ENCODE measurements at regions not wholly inside any gene's neighbourhood (a gene's known extent, or its start where the extent isn't known, plus 50 kb on each side); places are given as distances from the start of the nearest gene placed in this dataset.
"Not testable (repeated sequence)": the region's sequence is repeated elsewhere in the genome, so short reads cannot be mapped to it uniquely, and the experiment has no call there.

DNA sequence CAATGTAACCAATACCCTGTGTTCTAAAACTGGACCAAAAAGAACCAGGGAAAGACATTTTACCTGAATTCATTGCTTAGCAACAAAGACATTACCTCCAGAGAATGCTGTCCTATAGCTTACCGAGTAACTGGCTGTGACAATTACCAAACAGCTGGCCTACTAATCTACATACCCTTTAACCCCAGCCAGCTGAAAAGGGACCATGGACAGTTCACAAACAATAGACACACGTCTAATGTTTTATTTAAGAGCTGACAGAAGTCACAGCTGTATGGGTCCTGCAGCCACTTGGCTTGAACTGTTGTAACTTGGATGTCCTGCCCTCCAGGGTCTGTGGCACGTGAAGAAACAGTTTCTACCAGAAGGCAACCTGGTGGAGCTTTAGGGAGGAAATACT, 130.1 kb upstream of the EFEMP1 start:
- Histone ChIP-seq H3K9me3 (ENCODE audit: low read depth) (no peaks in the 10 kb centered on the region), H3K4me3 (no peak overlapping the region), H3K79me2 (ENCODE audit: low read depth) (no peaks in the 10 kb centered on the region), H3K9ac (no peak overlapping the region), H3K4me1 (peaks cover 19% of the 10 kb centered on the region), H3K27ac (no peak overlapping the region), H3K36me3 (no peaks in the 10 kb centered on the region), H2AFZ (replicated peaks) (no peak overlapping the region), H3K27me3 (no peaks in the 10 kb centered on the region), H3F3A (ENCODE audit: low read depth) (no peaks in the 10 kb centered on the region), H4K20me1 (ENCODE audit: low read depth) (no peaks in the 10 kb centered on the region), H3K4me2 (no peak overlapping the region)
- H3K4me1 Mint-ChIP-seq = peaks cover 8% of the 10 kb centered on the region
- TF ChIP-seq EZH2phosphoT487 (IDR thresholded peaks at IDR 0.05) = no peak
- TF ChIP-seq, protein P1, sequence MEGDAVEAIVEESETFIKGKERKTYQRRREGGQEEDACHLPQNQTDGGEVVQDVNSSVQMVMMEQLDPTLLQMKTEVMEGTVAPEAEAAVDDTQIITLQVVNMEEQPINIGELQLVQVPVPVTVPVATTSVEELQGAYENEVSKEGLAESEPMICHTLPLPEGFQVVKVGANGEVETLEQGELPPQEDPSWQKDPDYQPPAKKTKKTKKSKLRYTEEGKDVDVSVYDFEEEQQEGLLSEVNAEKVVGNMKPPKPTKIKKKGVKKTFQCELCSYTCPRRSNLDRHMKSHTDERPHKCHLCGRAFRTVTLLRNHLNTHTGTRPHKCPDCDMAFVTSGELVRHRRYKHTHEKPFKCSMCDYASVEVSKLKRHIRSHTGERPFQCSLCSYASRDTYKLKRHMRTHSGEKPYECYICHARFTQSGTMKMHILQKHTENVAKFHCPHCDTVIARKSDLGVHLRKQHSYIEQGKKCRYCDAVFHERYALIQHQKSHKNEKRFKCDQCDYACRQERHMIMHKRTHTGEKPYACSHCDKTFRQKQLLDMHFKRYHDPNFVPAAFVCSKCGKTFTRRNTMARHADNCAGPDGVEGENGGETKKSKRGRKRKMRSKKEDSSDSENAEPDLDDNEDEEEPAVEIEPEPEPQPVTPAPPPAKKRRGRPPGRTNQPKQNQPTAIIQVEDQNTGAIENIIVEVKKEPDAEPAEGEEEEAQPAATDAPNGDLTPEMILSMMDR (IDR thresholded peaks at IDR 0.05) = no peak
- H3K36me3 Mint-ChIP-seq = no peaks in the 10 kb centered on the region
- peak; percentile 71 for DNase-seq (ENCODE audit: low spot score)
- peaks cover 8% of the 10 kb centered on the region for H3K27me3 Mint-ChIP-seq (ENCODE audit: insufficient read depth, low read depth)
- H3K9me3 Mint-ChIP-seq = peaks cover 14% of the 10 kb centered on the region
- H3K27ac Mint-ChIP-seq = no peak overlapping the region
- no peak overlapping the region for H3K4me3 Mint-ChIP-seq

DNA sequence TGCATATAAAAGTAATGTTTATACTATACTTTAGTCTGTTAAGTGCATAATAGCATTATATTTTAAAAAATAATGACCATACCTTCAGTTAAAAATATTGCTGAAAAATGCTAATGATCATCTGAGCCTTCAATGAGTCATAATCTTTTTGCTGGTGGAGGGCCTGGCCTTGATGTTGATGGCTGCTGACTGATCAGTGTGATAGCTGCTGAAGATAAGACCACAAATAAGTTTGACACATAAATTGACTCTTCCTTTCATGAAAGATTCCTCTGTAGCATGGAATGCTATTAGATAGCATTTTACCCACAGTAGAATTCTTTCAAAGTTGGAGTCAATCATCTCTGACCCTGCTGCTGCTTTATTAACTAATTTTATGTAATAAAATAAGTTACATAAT, 128.4 kb upstream of the CCDC85A start:
- no peak overlapping the region for H3K27ac ChIP-seq
- no peaks in the 10 kb centered on the region for H3F3A ChIP-seq (ENCODE audit: low read depth)
- no peak overlapping the region for H3K9ac ChIP-seq
- no peak overlapping the region for H3K4me2 ChIP-seq
- Mint-ChIP-seq H3K9me3 (peaks cover 20% of the 10 kb centered on the region), H3K4me1 (peaks cover 8% of the 10 kb centered on the region), H3K4me3 (no peak overlapping the region), H3K27me3 (ENCODE audit: insufficient read depth, low read depth) (peaks cover 8% of the 10 kb centered on the region), H3K36me3 (no peaks in the 10 kb centered on the region), H3K27ac (no peak overlapping the region)
- no peak overlapping the region for H2AFZ ChIP-seq (replicated peaks)
- DNase-seq (ENCODE audit: low spot score) = no peak
- H3K4me1 ChIP-seq = peaks cover 10% of the 10 kb centered on the region
- no peaks in the 10 kb centered on the region for H3K79me2 ChIP-seq (ENCODE audit: low read depth)
- H3K36me3 ChIP-seq = no peaks in the 10 kb centered on the region
- H3K9me3 ChIP-seq (ENCODE audit: low read depth) = no peaks in the 10 kb centered on the region
- H3K27me3 ChIP-seq = no peaks in the 10 kb centered on the region
- H3K4me3 ChIP-seq = no peak overlapping the region
- TF ChIP-seq, protein P1 (IDR thresholded peaks at IDR 0.05) = no peak
- no peak for TF ChIP-seq EZH2 (IDR thresholded peaks at IDR 0.05)
- no peak for TF ChIP-seq EZH2phosphoT487 (IDR thresholded peaks at IDR 0.05)
- H4K20me1 ChIP-seq (ENCODE audit: low read depth) = no peaks in the 10 kb centered on the region

DNA sequence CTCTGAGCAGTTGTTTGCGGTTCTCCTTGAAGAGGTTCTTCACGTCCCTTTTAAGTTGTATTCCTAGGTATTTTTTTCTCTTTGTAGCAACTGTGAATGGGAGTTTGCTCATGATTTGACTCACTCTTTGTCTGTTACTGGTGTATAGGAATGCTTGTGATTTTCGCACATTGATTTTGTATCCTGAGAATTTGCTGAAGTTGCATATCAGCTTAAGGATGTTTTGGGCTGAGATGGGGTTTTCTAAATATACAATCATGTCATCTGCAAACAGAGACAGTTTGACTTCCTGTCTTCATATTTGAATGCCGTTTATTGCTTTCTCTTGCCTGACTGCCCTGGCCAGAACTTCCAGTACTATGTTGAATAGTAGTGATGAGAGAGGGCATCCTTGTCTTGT, 122.5 kb upstream of the CCDC85A start:
- not testable (repeated sequence) for H3K36me3 Mint-ChIP-seq; H3K27ac ChIP-seq; H3K79me2 ChIP-seq (ENCODE audit: low read depth); H3K4me3 ChIP-seq; H4K20me1 ChIP-seq (ENCODE audit: low read depth); H3K27me3 ChIP-seq; DNase-seq (ENCODE audit: low spot score); H2AFZ ChIP-seq (replicated peaks); H3K4me1 ChIP-seq; H3K4me2 ChIP-seq; H3K9me3 ChIP-seq (ENCODE audit: low read depth); H3K4me3 Mint-ChIP-seq; H3K9ac ChIP-seq; H3F3A ChIP-seq (ENCODE audit: low read depth); H3K27ac Mint-ChIP-seq; H3K36me3 ChIP-seq; H3K4me1 Mint-ChIP-seq; H3K27me3 Mint-ChIP-seq (ENCODE audit: insufficient read depth, low read depth)
- peaks cover 38% of the 10 kb centered on the region for H3K9me3 Mint-ChIP-seq

DNA sequence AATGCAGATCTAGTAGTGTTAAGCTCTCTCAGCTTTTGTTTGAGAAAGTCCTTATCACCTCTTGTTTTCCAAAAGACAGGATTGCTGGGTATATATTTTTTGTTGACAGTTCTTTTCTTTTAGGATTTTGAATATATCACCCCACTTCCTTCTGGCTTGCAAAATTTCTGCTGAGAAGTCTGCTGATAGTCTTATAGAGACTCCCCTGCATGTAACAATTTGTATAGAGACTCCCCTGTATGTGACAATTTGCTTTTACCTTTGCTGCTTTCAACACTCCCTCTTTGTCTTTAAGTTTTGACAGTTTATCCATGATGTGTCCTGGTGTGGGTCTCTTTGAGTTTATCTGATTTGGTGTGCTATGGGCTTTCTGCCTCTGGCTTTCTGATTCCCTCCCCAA, 115.0 kb upstream of the CCDC85A start:
- H3K27me3 Mint-ChIP-seq (ENCODE audit: insufficient read depth, low read depth) = peaks cover 3% of the 10 kb centered on the region
- Histone ChIP-seq H3K4me3 (no peak overlapping the region), H3K79me2 (ENCODE audit: low read depth) (no peaks in the 10 kb centered on the region), H3K36me3 (no peaks in the 10 kb centered on the region), H3K4me2 (no peak overlapping the region), H3K27me3 (no peaks in the 10 kb centered on the region), H4K20me1 (ENCODE audit: low read depth) (no peaks in the 10 kb centered on the region), H2AFZ (replicated peaks) (no peak overlapping the region), H3K9me3 (ENCODE audit: low read depth) (peaks cover 6% of the 10 kb centered on the region), H3K27ac (no peak overlapping the region), H3K4me1 (no peaks in the 10 kb centered on the region), H3F3A (ENCODE audit: low read depth) (no peaks in the 10 kb centered on the region), H3K9ac (no peak overlapping the region)
- no peaks in the 10 kb centered on the region for H3K4me1 Mint-ChIP-seq
- DNase-seq (ENCODE audit: low spot score) = no peak
- TF ChIP-seq, protein P1 (IDR thresholded peaks at IDR 0.05) = no peak
- TF ChIP-seq EZH2phosphoT487 (IDR thresholded peaks at IDR 0.05) (no peak), EZH2 (IDR thresholded peaks at IDR 0.05) (no peak)
- no peak overlapping the region for H3K27ac Mint-ChIP-seq
- H3K36me3 Mint-ChIP-seq = no peaks in the 10 kb centered on the region
- H3K9me3 Mint-ChIP-seq = peaks cover 9% of the 10 kb centered on the region
- H3K4me3 Mint-ChIP-seq = no peak overlapping the region
